Naive thymus-derived CD4-positive, alpha-beta T cell (primary cell): ENCODE measurements at regions not wholly inside any gene's neighbourhood (a gene's known extent, or its start where the extent isn't known, plus 50 kb on each side); places are given as distances from the start of the nearest gene placed in this dataset.

Experiments used
- ATAC-seq: fragments of 150-1000 bp; cut with Tn5 transposase; 2 replicates; pipeline ENCODE4 v1.10.0; 2021; ENCODE audit warnings: mild to moderate bottlenecking, moderate library complexity
- CTCF ChIA-PET: fragments of 350-600 bp; sonication (Branson Sonifier 250); formaldehyde crosslinking; loops from one replicate; lab custom pipeline; 2021; ENCODE audit warnings: antibody characterized with exemption; lab: Charles Lee
- POLR2A ChIA-PET: fragments of 350-600 bp; sonication (Branson Sonifier 250); formaldehyde crosslinking; loops from one replicate; lab custom pipeline; 2021; ENCODE audit warnings: antibody characterized with exemption, inconsistent platforms; lab: Charles Lee
- DNase-seq, 9 donors: peaks; one replicate each; pipeline versions ENCODE4 v3.0.0 to v3.0.0-alpha.2; 2020 to 2022; ENCODE audit warnings: mixed read lengths in 1 of 9
- H3K27ac ChIP-seq: one replicate; pipeline ENCODE4 v1.7.0; 2013; ENCODE audit warnings: mild to moderate bottlenecking, low read depth, low read length, moderate library complexity
- H3K27me3 ChIP-seq, 2 donors: one replicate each; pipeline ENCODE4 v1.7.0; 2013; ENCODE audit warnings: low read length in 2 of 2, mild to moderate bottlenecking in 2 of 2, moderate library complexity in 2 of 2; ENCODE audit not compliant: control insufficient read depth in 2 of 2, insufficient read depth in 2 of 2
- H3K36me3 ChIP-seq, 3 experiments: 1 replicate in 2 of 3; 2 replicates in 1 of 3; pipeline ENCODE4 v1.7.0; 2013; ENCODE audit warnings: low read length in 3 of 3, mild to moderate bottlenecking in 3 of 3, moderate library complexity in 1 of 3; ENCODE audit not compliant: insufficient read depth in 3 of 3, control insufficient read depth in 2 of 3
- H3K4me1 ChIP-seq, 2 donors: one replicate each; pipeline ENCODE4 v1.7.0; 2013; ENCODE audit warnings: low read length in 2 of 2, mild to moderate bottlenecking in 2 of 2, moderate library complexity in 1 of 2; ENCODE audit not compliant: control insufficient read depth in 2 of 2, insufficient read depth in 2 of 2
- H3K4me3 ChIP-seq: 2 replicates; pipeline ENCODE4 v1.7.0; 2013; ENCODE audit warnings: mild to moderate bottlenecking, low read length
- H3K9me3 ChIP-seq, 3 experiments: 1 replicate in 2 of 3; 2 replicates in 1 of 3; pipeline ENCODE4 v1.7.0; 2013; ENCODE audit warnings: low read length in 3 of 3; ENCODE audit not compliant: control insufficient read depth in 2 of 3
- H3K27ac Mint-ChIP-seq, 9 donors: one replicate each; pipeline ENCODE4 v1.8.0; 2020 to 2022; ENCODE audit warnings: mixed read lengths in 9 of 9, mild to moderate bottlenecking in 8 of 9, moderate library complexity in 5 of 9, inconsistent platforms in 2 of 9
- H3K27me3 Mint-ChIP-seq, 5 donors: one replicate each; pipeline ENCODE4 v1.8.0; 2021 to 2022; ENCODE audit warnings: mixed read lengths in 5 of 5, mild to moderate bottlenecking in 1 of 5
- H3K36me3 Mint-ChIP-seq, 5 donors: one replicate each; pipeline ENCODE4 v1.8.0; 2020 to 2022; ENCODE audit warnings: mixed read lengths in 5 of 5, mild to moderate bottlenecking in 3 of 5, inconsistent platforms in 1 of 5
- H3K4me1 Mint-ChIP-seq, 7 donors: one replicate each; pipeline ENCODE4 v1.8.0; 2020 to 2022; ENCODE audit warnings: mixed read lengths in 7 of 7, mild to moderate bottlenecking in 3 of 7, inconsistent platforms in 1 of 7
- H3K4me3 Mint-ChIP-seq, 10 donors: one replicate each; pipeline ENCODE4 v1.8.0; 2020 to 2022; ENCODE audit warnings: mild to moderate bottlenecking in 10 of 10, mixed read lengths in 10 of 10, moderate library complexity in 6 of 10, inconsistent platforms in 2 of 10
- H3K9me3 Mint-ChIP-seq, 11 donors: one replicate each; pipeline ENCODE4 v1.8.0; 2020 to 2022; ENCODE audit warnings: mixed read lengths in 11 of 11, mild to moderate bottlenecking in 4 of 11, inconsistent platforms in 1 of 11, moderate library complexity in 1 of 11
- intact Hi-C, 2 donors: fragments of 100-400 bp; cut with micrococcal nuclease; formaldehyde crosslinking; loops; one replicate each; pipeline ENCODE4 v1.15.1; 2023

GRCh38 chr11:111153194-111153593 is 92.3 kb upstream of the POU2AF2 start:
- Mint-ChIP-seq H3K27me3 (peaks cover 0 to 10% (median 7%) of the 10 kb centered on the region in 5 donors), H3K4me3 (no peak overlapping the region), H3K36me3 (no peaks in the 10 kb centered on the region), H3K4me1 (no peaks in the 10 kb centered on the region), H3K27ac (no peak overlapping the region), H3K9me3 (no peaks in the 10 kb centered on the region)
- Histone ChIP-seq H3K36me3 (no peaks in the 10 kb centered on the region), H3K27ac (no peak overlapping the region), H3K4me3 (no peak overlapping the region), H3K27me3 (no peaks in the 10 kb centered on the region), H3K4me1 (no peaks in the 10 kb centered on the region), H3K9me3 (no peaks in the 10 kb centered on the region)
- intact Hi-C loops, result no loop called here
- CTCF ChIA-PET, result interaction anchor here (1.0 kb wide), 1 partner anchor 11 kb away, joined by 3 read pairs; no protein-coding TSS in a partner anchor
- no peak for DNase-seq
- no peak for ATAC-seq
- POLR2A ChIA-PET, result no interaction called here

GRCh38 chr11:111148953-111149352 is 96.6 kb upstream of the POU2AF2 start:
- Histone ChIP-seq H3K4me3 (no peak overlapping the region), H3K36me3 (no peaks in the 10 kb centered on the region), H3K27ac (no peak overlapping the region), H3K9me3 (no peaks in the 10 kb centered on the region), H3K27me3 (no peaks in the 10 kb centered on the region), H3K4me1 (no peaks in the 10 kb centered on the region)
- no peaks in the 10 kb centered on the region for H3K9me3 Mint-ChIP-seq
- H3K27ac Mint-ChIP-seq, result no peak overlapping the region
- no peaks in the 10 kb centered on the region for H3K4me1 Mint-ChIP-seq
- H3K27me3 Mint-ChIP-seq, result peaks cover 0 to 10% (median 9%) of the 10 kb centered on the region in 5 donors
- POLR2A ChIA-PET, result no interaction called here
- intact Hi-C loops, result no loop called here
- DNase-seq, result no peak
- CTCF ChIA-PET, result no interaction called here
- no peak for ATAC-seq
- no peaks in the 10 kb centered on the region for H3K36me3 Mint-ChIP-seq
- H3K4me3 Mint-ChIP-seq, result no peak overlapping the region

GRCh38 chr11:111148121-111148520 is 97.4 kb upstream of the POU2AF2 start:
- H3K27me3 ChIP-seq, result no peaks in the 10 kb centered on the region

GRCh38 chr11:111137846-111138245 is 107.7 kb upstream of the POU2AF2 start:
- H3K4me3 ChIP-seq, result no peak overlapping the region
- Mint-ChIP-seq H3K27me3 (peaks cover 10 to 36% (median 16%) of the 10 kb centered on the region in 5 donors), H3K4me1 (no peaks in the 10 kb centered on the region), H3K27ac (no peak overlapping the region), H3K36me3 (no peaks in the 10 kb centered on the region), H3K9me3 (no peaks in the 10 kb centered on the region), H3K4me3 (no peak overlapping the region)
- H3K36me3 ChIP-seq, result no peaks in the 10 kb centered on the region
- no peak for ATAC-seq
- ChIA-PET CTCF (no interaction called here), POLR2A (no interaction called here)
- H3K27ac ChIP-seq, result no peak overlapping the region
- no peaks in the 10 kb centered on the region for H3K4me1 ChIP-seq
- intact Hi-C loops, result no loop called here
- no peaks in the 10 kb centered on the region for H3K9me3 ChIP-seq
- no peaks in the 10 kb centered on the region for H3K27me3 ChIP-seq
- no peak for DNase-seq

More at GRCh38 chr11:111148121-111148520, 97.4 kb upstream of the POU2AF2 start:
- Histone ChIP-seq H3K4me3 (no peak overlapping the region), H3K36me3 (no peaks in the 10 kb centered on the region), H3K27ac (no peak overlapping the region), H3K9me3 (no peaks in the 10 kb centered on the region), H3K4me1 (no peaks in the 10 kb centered on the region)
- Mint-ChIP-seq H3K36me3 (no peaks in the 10 kb centered on the region), H3K4me3 (no peak overlapping the region), H3K9me3 (no peaks in the 10 kb centered on the region), H3K4me1 (no peaks in the 10 kb centered on the region), H3K27ac (no peak overlapping the region), H3K27me3 (peaks cover 0 to 10% (median 9%) of the 10 kb centered on the region in 5 donors)
- intact Hi-C loops, result no loop called here
- ATAC-seq (no peak), DNase-seq (no peak)
- ChIA-PET CTCF (no interaction called here), POLR2A (no interaction called here)

- Histone ChIP-seq H3K9me3 (no peaks in the 10 kb centered on the region), H3K4me3 (no peak overlapping the region), H3K27me3 (no peaks in the 10 kb centered on the region), H3K36me3 (no peaks in the 10 kb centered on the region), H3K4me1 (no peaks in the 10 kb centered on the region), H3K27ac (no peak overlapping the region)
- intact Hi-C loops, result no loop called here
- no peak overlapping the region for H3K4me3 Mint-ChIP-seq
- no peaks in the 10 kb centered on the region for H3K4me1 Mint-ChIP-seq
- peaks cover 7 to 40% (median 21%) of the 10 kb centered on the region in 5 donors for H3K27me3 Mint-ChIP-seq
- no peak for ATAC-seq
- POLR2A ChIA-PET, result no interaction called here
- no peak overlapping the region for H3K27ac Mint-ChIP-seq
- peaks cover 0 to 6% (median 0%) of the 10 kb centered on the region in 11 donors for H3K9me3 Mint-ChIP-seq
- CTCF ChIA-PET, result no interaction called here
- no peak for DNase-seq
- no peaks in the 10 kb centered on the region for H3K36me3 Mint-ChIP-seq
Observed at GRCh38 chr11:111135778-111136570, 109.6 kb upstream of the POU2AF2 start.

- H3K9me3 Mint-ChIP-seq, result peaks cover 0 to 6% (median 0%) of the 10 kb centered on the region in 11 donors
- H3K4me3 Mint-ChIP-seq, result no peak overlapping the region
- no peaks in the 10 kb centered on the region for H3K27me3 ChIP-seq
- H3K27ac ChIP-seq, result no peak overlapping the region
- intact Hi-C loops, result no loop called here
- no peak overlapping the region for H3K4me3 ChIP-seq
- peaks cover 4 to 43% (median 21%) of the 10 kb centered on the region in 5 donors for H3K27me3 Mint-ChIP-seq
- DNase-seq, result no peak
- H3K4me1 Mint-ChIP-seq, result no peaks in the 10 kb centered on the region
- ChIA-PET POLR2A (no interaction called here), CTCF (no interaction called here)
- no peak for ATAC-seq
- no peaks in the 10 kb centered on the region for H3K9me3 ChIP-seq
- no peaks in the 10 kb centered on the region for H3K36me3 ChIP-seq
- H3K27ac Mint-ChIP-seq, result no peak overlapping the region
- H3K4me1 ChIP-seq, result no peaks in the 10 kb centered on the region
- no peaks in the 10 kb centered on the region for H3K36me3 Mint-ChIP-seq
Observed at GRCh38 chr11:111135101-111135500, 110.4 kb upstream of the POU2AF2 start.
